ENCODE measurements at regions not wholly inside any gene's neighbourhood (a gene's known extent, or its start where the extent isn't known, plus 50 kb on each side); places are given as distances from the start of the nearest gene placed in this dataset.

- DNase-seq (ENCODE audit: low read depth in 2 of 2), result no peak
These were observed 234.7 kb upstream of the E2F7 start for GRCh38 chr12:77299910-77300669.

GRCh38 chr12:77299001-77299400 lies 233.6 kb upstream of the E2F7 start:
- DNase-seq (ENCODE audit: low read depth in 2 of 2), result no peak

- DNase-seq (ENCODE audit: low read depth in 2 of 2), result no peak
These were observed 228.6 kb upstream of the E2F7 start for GRCh38 chr12:77294016-77294415.

DNA sequence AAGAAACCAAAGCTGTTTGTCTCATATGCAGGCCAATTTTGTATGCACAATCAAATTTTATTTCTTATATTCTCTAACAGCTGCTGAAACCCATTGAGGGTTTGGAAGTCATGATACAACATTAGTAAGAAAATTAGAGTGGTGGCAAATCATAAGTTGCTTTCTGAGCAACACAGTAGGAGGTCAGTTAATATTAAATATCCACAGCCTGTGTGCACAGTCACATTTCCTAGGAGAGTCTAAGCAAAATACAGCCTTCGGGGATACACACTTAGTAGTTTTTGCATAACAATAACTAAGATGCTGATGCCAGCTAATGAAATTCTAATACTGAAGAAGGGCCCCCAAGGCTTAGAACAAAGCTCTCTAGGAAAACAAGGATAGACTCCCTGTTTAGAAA lies 209.6 kb upstream of the E2F7 start:
- no peak for DNase-seq (ENCODE audit: low read depth in 2 of 2)

DNA sequence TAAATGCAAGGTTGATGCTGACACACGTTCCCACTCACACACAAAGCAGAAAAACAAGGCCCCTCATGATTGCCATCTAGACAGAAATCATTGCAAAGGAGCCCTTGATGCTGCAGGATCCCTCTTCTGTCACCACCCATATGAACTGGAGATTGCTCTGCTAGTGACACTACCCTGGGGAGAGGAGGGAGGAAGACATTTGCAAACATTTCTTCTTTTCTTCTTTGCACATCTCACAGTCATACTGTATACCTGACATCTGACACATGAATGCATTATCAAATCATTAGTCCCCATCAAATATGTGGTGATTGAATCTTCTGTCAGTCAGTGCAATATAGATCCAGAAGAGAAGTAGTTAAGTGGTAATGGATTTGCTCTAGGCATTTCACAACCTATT lies 208.5 kb upstream of the E2F7 start:
- no peak for DNase-seq (ENCODE audit: low read depth in 2 of 2)

DNA sequence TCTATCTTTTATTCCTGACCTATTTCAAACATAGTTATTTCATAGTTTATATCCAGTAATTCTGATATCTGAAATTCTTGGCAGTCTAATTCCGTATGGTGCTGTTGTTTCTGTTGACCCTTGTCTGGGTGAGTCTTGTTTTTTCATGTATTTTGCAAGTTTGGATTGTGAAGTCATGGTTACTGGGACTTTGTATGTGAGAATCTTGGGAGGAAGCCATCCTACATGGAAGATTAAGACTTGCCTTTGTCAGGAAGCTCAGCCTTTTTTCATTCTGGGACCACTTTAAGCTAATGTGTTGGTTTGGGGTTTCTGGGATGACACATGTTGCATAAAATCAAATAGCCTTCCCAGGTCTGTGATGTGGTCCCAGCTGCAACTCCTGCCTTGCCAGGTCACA lies 191.6 kb upstream of the E2F7 start:
- DNase-seq (ENCODE audit: low read depth in 2 of 2), result no peak

- DNase-seq (ENCODE audit: low read depth in 2 of 2), result no peak
These were observed 188.0 kb upstream of the E2F7 start for GRCh38 chr12:77253321-77253720.

- no peak for DNase-seq (ENCODE audit: low read depth in 2 of 2)
These were observed 186.4 kb upstream of the E2F7 start for GRCh38 chr12:77251799-77252198.

DNA sequence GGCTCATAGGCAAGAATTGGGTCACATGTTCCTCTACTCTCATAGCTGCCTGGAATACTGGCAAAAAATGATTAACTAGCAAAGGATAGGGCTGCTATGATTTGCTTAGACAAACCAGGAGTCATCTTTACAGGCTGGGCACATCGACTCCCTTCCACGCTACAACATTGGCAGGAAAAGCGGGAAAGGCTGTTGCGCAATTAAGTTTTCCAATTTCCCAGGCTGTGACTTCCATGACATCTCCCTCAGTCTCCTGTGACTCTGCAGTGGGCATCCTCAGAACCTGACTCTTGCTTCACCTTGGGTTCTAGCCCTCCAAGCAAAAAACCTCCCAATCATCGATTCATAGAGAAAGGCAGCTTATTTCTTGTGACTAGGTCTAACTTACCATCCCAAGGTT lies 184.5 kb upstream of the E2F7 start:
- no peak for DNase-seq (ENCODE audit: low read depth in 2 of 2)

DNA sequence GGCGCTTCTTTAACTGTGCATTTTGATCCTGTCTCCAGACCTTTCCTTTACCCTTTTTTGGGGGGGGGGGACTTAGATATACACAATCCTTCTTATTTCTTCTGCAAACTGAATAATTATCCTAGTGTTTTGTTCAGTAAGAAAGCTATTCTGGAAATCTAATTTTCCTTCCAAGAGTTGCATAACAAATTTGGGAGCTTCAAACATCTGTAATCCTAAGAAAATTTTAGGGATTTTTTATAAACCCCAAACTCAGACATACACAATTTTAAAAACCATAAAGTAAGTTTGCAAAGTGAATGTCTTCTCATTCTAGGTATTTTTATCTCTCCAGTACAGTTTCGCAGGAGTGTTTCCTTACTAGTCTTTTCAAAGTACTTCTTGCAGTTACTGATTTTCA lies 182.7 kb upstream of the E2F7 start:
- no peak for DNase-seq (ENCODE audit: low read depth in 2 of 2)

DNA sequence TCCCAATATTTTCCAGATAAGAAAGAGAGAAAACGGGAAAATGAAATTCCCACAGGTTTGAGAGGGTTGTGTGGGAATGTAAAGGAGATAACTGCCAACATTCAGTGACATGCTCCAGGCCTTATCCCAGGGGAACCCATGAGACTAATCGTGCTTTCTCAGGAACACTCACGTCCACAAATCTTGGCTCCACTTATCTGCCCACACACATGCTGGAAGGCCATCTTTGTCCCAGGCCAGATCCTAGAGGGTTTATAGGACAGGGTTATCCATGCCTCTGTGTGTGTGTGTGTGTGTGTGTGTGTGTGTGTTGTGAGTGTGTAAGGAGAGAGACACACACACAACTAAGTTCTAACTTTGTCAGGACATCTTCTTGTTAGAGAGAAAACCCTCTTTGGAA lies 182.2 kb upstream of the E2F7 start:
- DNase-seq (ENCODE audit: low read depth in 2 of 2), result no peak

DNA sequence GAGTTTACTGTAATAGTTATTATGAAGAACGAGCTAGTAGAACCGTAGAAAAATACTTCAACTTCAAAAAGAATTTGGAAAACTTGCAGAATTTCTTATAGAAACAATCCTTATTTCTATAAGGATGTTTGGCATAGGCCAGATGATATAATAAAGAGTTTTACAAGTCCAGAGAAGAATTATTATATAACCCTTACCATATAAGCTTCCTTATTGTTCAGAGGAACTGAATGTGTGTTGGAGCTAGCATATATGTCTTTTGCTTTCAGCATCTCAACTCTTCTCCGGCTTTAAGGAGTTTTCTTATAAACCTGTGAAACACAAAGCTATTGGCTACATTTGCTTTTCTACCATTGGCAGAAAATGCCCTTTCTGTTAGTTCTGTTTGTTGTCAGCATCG lies 178.0 kb upstream of the E2F7 start:
- no peak for DNase-seq (ENCODE audit: low read depth in 2 of 2)

DNA sequence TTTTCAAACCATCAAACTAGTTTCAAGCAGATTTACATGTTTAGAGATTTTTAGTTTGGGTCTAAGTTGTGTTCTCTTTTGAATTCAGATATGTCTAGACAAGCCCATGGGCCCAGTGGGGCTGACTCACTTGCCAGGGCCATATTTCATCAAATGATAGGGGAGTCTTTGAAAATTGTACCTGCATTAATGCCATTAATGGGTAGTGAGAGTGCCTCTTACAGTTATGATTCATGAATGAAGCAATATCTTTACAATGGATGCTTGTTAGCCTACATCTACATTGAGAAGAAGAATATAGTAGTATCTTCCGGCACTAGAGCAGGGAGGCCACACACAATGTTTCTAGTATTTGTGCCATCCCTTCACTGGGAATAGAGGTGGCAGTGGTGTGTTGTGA lies 174.2 kb upstream of the E2F7 start:
- DNase-seq (ENCODE audit: low read depth in 2 of 2), result no peak

- no peak for DNase-seq (ENCODE audit: low read depth in 2 of 2)
These were observed 173.0 kb upstream of the E2F7 start for GRCh38 chr12:77238335-77238734.

DNA sequence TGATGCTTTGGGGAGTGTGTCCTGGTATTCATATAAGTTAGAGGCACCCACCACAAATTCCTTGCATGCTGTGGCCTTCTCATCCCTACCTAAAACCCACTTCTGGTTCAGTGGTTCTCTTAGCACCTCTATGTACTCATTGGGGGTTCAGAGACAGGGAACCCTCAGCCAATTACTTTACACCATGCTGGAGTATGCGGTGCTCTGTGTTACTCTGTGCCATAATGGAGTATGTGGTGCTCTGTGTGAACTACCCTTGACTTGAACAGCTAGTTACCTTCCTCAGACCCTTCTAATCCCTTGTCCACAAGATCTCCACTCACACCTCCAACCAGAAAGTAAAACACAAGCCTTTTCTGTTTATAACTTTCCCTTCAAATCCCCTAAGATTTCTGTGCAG lies 172.5 kb upstream of the E2F7 start:
- no peak for DNase-seq (ENCODE audit: low read depth in 2 of 2)

- no peak for DNase-seq (ENCODE audit: low read depth in 2 of 2)
These were observed 170.7 kb upstream of the E2F7 start for GRCh38 chr12:77236066-77236465.

DNA sequence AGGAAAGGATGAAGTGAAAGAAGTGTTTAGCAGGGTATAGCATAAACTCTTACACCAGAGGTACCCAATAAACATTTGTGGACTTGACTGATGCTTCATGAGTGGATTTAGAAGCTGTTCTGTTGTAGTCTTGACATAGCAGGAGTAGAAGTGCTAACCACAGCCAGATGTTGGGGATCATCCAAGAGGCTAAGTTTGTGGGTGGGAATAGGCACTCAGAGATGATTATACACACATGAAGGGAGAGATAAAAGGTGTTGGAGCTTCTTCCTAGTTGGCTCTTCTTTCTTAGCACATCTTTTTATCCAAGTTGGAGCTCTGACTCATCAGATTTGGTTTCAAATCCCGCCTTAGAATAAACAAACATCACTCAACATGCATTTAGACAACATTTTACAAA lies 166.7 kb upstream of the E2F7 start:
- DNase-seq (ENCODE audit: low read depth in 2 of 2), result no peak

- no peak for DNase-seq (ENCODE audit: low read depth in 2 of 2)
These were observed 166.1 kb upstream of the E2F7 start for GRCh38 chr12:77231501-77231918.

DNA sequence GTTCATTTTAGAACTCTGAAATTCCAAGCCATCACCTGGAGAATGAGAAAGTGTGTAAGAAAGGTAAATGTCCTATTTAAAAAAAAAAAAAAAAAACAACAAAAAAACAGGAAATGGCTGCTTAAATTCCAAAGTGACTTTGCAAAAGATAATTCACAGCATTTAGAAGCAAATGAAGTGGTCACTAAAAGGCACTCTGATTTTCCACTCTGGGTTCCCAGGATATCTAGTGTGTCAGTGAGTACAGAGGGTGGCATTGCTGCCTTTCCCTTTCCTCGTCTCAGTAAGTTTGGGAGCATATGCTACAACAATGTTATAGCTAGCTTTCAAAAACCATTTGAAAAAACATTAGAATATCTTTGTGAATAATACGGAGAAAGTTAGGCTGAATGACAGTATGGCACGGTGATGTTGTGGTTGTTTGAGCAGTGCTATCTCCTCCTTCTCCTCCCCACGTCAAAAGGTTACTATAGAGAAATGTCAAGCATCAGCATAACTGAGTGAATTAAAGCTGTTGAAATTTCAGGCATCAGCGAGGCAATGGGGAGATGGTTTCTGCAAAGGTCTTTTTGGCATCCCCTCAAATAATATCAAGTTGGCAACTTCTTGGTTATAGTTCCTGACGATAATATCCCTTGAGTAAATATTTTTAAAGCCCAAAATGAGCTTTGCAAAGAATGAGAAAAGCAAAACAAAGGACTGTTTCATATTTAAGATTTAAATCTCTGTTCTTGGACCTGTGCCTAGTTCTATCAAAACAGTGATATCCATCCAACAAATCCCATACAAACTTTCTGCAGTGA lies 164.5 kb upstream of the E2F7 start:
- no peak for DNase-seq (ENCODE audit: low read depth in 2 of 2)

DNA sequence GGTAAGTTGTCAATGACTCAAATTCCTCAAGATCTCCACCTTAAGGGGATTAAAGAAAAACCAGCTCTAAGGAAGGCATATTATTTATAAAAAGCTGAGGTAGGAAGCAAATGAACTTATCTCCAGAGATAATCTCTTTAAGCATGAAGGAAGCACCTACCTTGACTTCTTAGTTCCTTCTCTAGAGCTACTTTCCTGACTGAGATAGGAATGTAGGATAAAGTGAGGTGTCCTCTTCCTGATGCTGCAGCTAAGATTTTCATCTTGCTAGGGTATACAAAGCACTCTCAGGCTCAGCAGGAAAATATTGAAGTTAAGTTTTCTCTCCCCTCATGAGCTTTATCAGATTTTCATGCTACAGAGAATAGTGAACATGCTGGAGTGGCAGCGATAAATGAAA lies 163.0 kb upstream of the E2F7 start:
- no peak for DNase-seq (ENCODE audit: low read depth in 2 of 2)

- DNase-seq (ENCODE audit: low read depth in 2 of 2), result no peak
These were observed 161.0 kb upstream of the E2F7 start for GRCh38 chr12:77226368-77226767.

GRCh38 chr12:77225373-77225772 lies 160.0 kb upstream of the E2F7 start:
- DNase-seq (ENCODE audit: low read depth in 2 of 2), result no peak

- DNase-seq (ENCODE audit: low read depth in 2 of 2), result no peak
These were observed 159.0 kb upstream of the E2F7 start for GRCh38 chr12:77224346-77224745.

Measured in stimulated activated CD8-positive, alpha-beta memory T cell treated with anti-CD3 and anti-CD28 coated beads, Interleukin-15, amount 100 ng/mL, for 48 hours (primary cell).